Type B pancreatic cell (in vitro differentiated cells): ENCODE measurements at regions not wholly inside any gene's neighbourhood (a gene's known extent, or its start where the extent isn't known, plus 50 kb on each side); places are given as distances from the start of the nearest gene placed in this dataset.
"Not testable (repeated sequence)": the region's sequence is repeated elsewhere in the genome, so short reads cannot be mapped to it uniquely, and the experiment has no call there.

Source experiments
- DNase-seq: peaks from one replicate; pipeline ENCODE4 v3.0.0; 2021; ENCODE audit warnings: mixed read lengths; ENCODE audit not compliant: unreplicated experiment; ENCODE audit errors: extremely low spot score
- H3K27ac Mint-ChIP-seq: 2 replicates; pipeline ENCODE4 v1.8.0; 2021; ENCODE audit warnings: mild to moderate bottlenecking, mixed read lengths
- H3K27me3 Mint-ChIP-seq: 2 replicates; pipeline ENCODE4 v1.8.0; 2021; ENCODE audit warnings: mixed read lengths
- H3K36me3 Mint-ChIP-seq: 2 replicates; pipeline ENCODE4 v1.8.0; 2021; ENCODE audit warnings: mixed read lengths
- H3K4me1 Mint-ChIP-seq: one replicate; pipeline ENCODE4 v1.8.0; 2021; ENCODE audit warnings: mixed read lengths; ENCODE audit not compliant: unreplicated experiment
- H3K4me3 Mint-ChIP-seq: 2 replicates; pipeline ENCODE4 v1.8.0; 2021; ENCODE audit warnings: mild to moderate bottlenecking, mixed read lengths
- H3K9me3 Mint-ChIP-seq: 2 replicates; pipeline ENCODE4 v1.8.0; 2021; ENCODE audit warnings: mixed read lengths
- CTCF ChIP-seq: fragments of 200-600 bp; sonication (generic); conservative IDR thresholded peaks from 2 replicates; pipeline ENCODE4 v1.5.0; 2021; ENCODE audit warnings: antibody characterized with exemption, mild to moderate bottlenecking

DNA sequence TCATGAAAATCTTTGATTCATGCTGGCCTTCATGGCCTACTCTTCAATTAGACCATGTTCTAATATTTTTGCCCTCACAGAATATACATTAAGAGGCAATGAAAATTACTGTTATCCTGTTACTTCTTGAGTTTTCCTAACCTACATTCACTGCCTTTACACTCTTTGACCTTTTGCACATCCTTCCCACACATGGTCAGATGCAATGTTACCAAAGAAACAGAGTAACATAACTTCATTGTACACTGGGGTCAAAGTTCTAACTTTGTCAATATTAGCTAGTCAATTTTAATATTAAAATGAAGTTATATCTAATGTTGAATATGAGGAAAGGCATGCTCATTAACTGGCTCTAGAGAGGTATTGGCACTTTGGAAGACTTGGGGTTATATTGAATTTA, 284.8 kb downstream of the TEX13C start:
- TF ChIP-seq CTCF = no peak
- Mint-ChIP-seq H3K9me3 (no peaks in the 10 kb centered on the region), H3K27ac (no peak overlapping the region), H3K36me3 (no peaks in the 10 kb centered on the region), H3K4me1 (no peaks in the 10 kb centered on the region), H3K4me3 (no peak overlapping the region), H3K27me3 (no peaks in the 10 kb centered on the region)
- DNase-seq = no peak

DNA sequence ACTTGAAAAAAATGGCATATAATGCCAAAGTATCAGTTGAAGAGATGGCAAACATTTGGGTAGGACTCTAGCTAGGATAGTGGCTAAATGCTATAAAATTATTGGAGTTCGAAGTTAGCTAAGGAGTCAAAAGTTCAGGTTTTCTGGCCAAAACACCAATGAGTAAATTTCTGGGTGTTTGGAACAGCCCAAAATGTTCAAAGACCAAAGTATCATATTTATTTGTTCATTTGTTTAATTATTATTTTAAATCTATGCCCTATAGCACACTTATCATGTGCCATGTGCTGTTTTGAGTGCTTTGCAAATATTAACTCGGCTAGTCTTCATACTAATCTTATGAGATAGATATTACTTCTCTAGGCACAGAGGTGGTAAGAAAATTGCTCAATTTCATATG, 285.5 kb downstream of the TEX13C start:
- H3K4me1 Mint-ChIP-seq = no peaks in the 10 kb centered on the region
- H3K27me3 Mint-ChIP-seq = no peaks in the 10 kb centered on the region

DNA sequence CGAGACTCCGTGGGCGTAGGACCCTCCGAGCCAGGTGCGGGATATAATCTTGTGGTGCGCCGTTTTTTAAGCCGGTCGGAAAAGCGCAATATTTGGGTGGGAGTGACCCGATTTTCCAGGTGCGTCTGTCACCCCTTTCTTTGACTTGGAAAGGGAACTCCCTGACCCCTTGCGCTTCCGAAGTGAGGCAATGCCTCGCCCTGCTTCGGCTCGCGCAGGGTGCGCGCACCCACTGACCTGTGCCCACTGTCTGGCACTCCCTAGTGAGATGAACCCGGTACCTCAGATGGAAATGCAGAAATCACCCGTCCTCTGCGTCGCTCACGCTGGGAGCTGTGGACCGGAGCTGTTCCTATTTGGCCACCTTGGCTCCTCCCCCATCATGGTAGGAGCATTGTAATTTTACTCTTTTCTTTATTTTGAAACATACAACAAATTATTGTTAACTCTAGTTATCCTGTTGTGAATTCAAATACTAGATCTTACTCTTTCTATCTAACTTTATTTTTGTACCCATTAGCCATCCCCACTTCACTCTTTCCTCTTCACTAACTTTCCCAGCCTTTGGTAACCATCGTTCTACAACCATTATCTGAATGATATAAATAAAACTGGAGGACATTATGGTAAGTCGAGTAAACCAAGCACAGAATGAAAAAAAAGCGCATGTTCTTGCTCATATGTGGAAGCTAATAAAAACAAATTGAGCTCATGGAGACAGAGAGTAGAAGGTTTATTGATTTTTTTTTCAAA, 295.1 kb downstream of the TEX13C start:
- DNase-seq, H3K9me3 Mint-ChIP-seq, H3K4me3 Mint-ChIP-seq, H3K27ac Mint-ChIP-seq, H3K36me3 Mint-ChIP-seq, H3K4me1 Mint-ChIP-seq, H3K27me3 Mint-ChIP-seq: not testable (repeated sequence)

More for the DNA sequence above, 285.5 kb downstream of the TEX13C start:
- Mint-ChIP-seq H3K9me3 (no peaks in the 10 kb centered on the region), H3K4me3 (no peak overlapping the region), H3K36me3 (no peaks in the 10 kb centered on the region), H3K27ac (no peak overlapping the region)
- no peak for DNase-seq
- TF ChIP-seq CTCF = no peak

GRCh38 chrX:125620715-125621587, 301.3 kb downstream of the TEX13C start:
- H3K4me1 Mint-ChIP-seq = no peaks in the 10 kb centered on the region
- no peak for DNase-seq
- H3K36me3 Mint-ChIP-seq = no peaks in the 10 kb centered on the region
- no peak overlapping the region for H3K27ac Mint-ChIP-seq
- H3K27me3 Mint-ChIP-seq = no peaks in the 10 kb centered on the region
- no peaks in the 10 kb centered on the region for H3K9me3 Mint-ChIP-seq
- H3K4me3 Mint-ChIP-seq = no peak overlapping the region
- no peak for TF ChIP-seq CTCF

- no peak for DNase-seq
- Mint-ChIP-seq H3K4me3 (no peak overlapping the region), H3K27me3 (no peaks in the 10 kb centered on the region), H3K27ac (no peak overlapping the region), H3K4me1 (no peaks in the 10 kb centered on the region), H3K9me3 (no peaks in the 10 kb centered on the region), H3K36me3 (no peaks in the 10 kb centered on the region)
- TF ChIP-seq CTCF = no peak
Observed at GRCh38 chrX:125621588-125621927, 301.9 kb downstream of the TEX13C start.

DNA sequence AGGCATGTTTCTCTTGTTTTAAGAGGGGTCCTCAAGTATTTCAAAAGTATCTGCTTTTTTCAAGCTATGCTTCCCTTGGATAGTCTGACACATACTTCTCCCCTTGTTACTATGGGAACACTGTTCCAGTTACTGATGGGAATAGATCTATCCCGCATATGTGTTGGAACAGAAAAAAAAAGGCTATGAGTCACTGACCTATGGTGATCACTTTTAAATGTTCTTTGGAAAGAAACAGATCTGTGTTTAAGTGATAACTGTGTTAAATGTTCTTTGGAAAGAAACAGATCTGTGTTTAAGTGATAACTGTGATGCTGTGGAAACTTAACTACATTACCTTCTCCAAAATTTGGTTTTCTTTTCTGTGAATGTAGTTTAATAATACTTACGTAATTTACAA, 303.2 kb downstream of the TEX13C start:
- H3K36me3 Mint-ChIP-seq = no peaks in the 10 kb centered on the region
- no peak overlapping the region for H3K27ac Mint-ChIP-seq
- no peaks in the 10 kb centered on the region for H3K4me1 Mint-ChIP-seq
- no peak for DNase-seq
- H3K4me3 Mint-ChIP-seq = no peak overlapping the region
- no peaks in the 10 kb centered on the region for H3K27me3 Mint-ChIP-seq
- no peak for TF ChIP-seq CTCF
- no peaks in the 10 kb centered on the region for H3K9me3 Mint-ChIP-seq
